A549 (cell line): ENCODE measurements at regions not wholly inside any gene's neighbourhood (a gene's known extent, or its start where the extent isn't known, plus 50 kb on each side); places are given as distances from the start of the nearest gene placed in this dataset.

Experiments used
- CHD2 ChIP-seq: fragments of 150-350 bp; IDR thresholded peaks from 2 replicates; pipeline ENCODE4 v1.6.1; 2014; ENCODE audit warnings: low read length; ENCODE audit not compliant: partially characterized antibody
- CTCF ChIP-seq: fragments of >200 bp; sonication (Bioruptor Twin); formaldehyde crosslinking; IDR thresholded peaks from 3 replicates; pipeline ENCODE4 v1.5.1; 2016
- FOSL2 ChIP-seq, 2 experiments: fragments of 450-650 bp in 1 of 2; fragments of >200 bp in 1 of 2; sonication (Bioruptor Twin) in 1 of 2; formaldehyde crosslinking; IDR thresholded peaks; 2 replicates each; pipeline versions ENCODE4 v1.5.0 to v1.6.1; 2016 to 2020; ENCODE audit warnings: mild to moderate bottlenecking in 1 of 2, moderate library complexity in 1 of 2
- HEYL ChIP-seq: fragments of 250-450 bp; sonication (Bioruptor Pico); IDR thresholded peaks from 2 replicates; pipeline ENCODE4 v1.8.0; 2021; ENCODE audit warnings: mild to moderate bottlenecking, moderate library complexity
- PBX3 ChIP-seq: IDR thresholded peaks from 2 replicates; pipeline ENCODE4 v1.6.1; 2012
- RFX5 ChIP-seq: fragments of 450-650 bp; IDR thresholded peaks from 2 replicates; pipeline ENCODE4 v1.7.1; 2014; ENCODE audit warnings: antibody characterized with exemption, mild to moderate bottlenecking, moderate library complexity

DNA sequence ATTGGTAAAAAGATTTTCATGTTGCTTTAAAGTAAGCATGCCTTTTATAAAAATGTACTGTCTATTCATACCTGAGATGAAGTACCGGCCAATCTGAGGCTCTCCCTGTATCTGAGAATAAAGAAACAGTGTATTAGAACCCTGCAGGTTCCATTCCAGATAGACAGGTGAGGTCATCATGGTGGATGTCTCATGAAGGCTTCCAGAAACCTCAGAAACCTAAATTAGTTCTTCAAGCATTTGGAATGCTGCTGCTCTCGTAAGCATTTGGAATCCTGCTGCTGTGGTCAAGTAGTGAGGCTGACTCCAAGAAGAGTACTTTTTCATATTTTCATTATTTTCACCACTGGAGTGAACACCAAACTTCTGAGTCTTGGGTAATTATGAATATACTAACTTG lies 642.3 kb downstream of the MAFB start:
- TF ChIP-seq CTCF (no peak), RFX5 (no peak), CHD2 (no peak), HEYL (CRISPR knock-in tag) (no peak), PBX3 (no peak), FOSL2 (IDR thresholded peaks at IDR 0.05) (no peak), FOSL2 (CRISPR knock-in tag; IDR thresholded peaks at IDR 0.05) (no peak)
